GM21529 (cell line): ENCODE measurements at regions not wholly inside any gene's neighbourhood (a gene's known extent, or its start where the extent isn't known, plus 50 kb on each side); places are given as distances from the start of the nearest gene placed in this dataset.

Source experiments
- ATAC-seq: cut with Tn5 transposase; IDR thresholded peaks from one replicate; pipeline ENCODE4 v1.9.1; 2021; ENCODE audit not compliant: unreplicated experiment

DNA sequence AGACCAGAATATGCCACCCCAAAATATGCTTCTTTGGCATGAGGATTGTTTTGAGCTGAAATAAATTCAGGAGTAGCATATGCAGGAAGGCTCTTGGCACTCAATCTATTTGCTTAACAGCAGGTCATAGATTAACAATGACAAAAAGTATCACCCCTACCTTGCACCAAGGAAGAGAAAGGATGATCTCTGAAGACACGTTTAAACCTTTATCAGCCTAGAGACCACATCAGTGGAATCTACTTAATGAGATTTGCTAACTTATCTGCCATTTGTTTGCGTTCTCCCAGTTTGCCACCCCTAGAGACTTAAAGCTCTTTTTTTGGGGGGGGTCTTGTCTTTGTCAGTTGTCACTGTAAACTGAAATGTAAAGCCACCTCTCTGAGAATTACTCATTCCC, 1278.7 kb upstream of the USP15 start:
- ATAC-seq: no peak

DNA sequence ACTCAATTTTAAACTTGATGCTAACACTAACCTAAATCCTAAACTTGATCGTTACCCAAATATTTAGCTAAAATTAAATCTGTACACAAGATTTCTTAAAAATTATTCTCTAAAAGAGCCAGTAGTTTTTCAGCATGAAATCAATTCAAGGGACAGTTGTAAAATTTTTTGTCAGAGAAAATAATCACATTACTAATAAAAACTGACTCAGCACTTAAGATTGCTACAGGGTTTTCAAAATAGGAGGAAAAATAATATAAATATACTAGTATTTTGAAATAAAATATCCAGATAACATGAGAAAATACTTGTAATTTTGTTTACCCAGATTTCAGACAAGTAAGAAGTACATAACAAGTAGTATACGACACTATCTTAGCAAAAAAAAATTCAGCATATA, 1268.1 kb upstream of the USP15 start:
- no peak for ATAC-seq

DNA sequence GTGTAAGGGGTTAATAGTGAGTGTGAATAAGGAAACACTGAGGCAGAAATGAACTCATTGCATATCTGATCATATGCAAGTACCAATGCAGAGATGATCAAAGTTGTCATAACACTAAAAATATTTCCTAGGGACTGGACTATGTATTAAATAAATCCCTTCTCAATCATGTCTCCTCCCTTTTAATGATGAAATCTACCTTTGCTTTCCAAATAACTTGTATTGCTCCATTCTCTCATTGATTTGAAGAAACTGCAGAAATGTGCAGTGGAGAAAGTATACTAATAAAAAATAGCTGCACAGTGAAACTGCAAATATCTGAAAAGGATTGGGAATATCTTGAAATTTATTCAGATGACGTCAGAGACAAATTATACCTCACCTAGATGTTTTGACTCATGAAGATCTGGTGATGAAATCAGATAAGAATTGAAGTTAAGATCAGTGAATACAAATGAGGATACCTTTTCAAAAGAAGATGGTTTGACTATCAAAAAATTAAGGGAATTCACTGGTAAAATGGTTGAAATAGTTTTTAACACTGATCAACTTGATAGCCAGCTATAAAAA, 1264.9 kb upstream of the USP15 start:
- ATAC-seq: no peak

DNA sequence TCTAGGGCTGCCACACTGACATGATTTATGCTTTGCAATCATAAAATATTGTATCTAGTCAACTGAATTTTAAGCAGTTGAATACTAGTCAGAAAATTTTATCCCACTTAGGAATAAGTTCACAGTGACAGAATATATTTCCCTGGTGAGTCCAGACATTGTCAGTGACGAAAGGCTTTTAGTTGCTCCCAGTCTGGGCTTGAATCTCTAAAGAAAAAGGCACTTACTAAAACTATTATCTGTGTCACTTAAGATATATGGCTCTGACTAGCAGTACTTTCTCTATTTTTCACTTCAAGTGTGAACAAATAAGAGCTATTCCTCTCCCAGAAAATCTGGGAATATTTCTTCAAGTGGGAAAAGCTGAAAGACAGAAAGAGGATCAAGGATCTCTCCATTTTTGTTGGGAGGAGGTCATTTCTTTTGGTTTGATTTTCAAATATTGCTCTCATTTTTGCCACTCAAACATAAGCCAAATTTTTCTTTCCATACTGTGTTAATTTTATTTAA, 1262.3 kb upstream of the USP15 start:
- no peak for ATAC-seq

DNA sequence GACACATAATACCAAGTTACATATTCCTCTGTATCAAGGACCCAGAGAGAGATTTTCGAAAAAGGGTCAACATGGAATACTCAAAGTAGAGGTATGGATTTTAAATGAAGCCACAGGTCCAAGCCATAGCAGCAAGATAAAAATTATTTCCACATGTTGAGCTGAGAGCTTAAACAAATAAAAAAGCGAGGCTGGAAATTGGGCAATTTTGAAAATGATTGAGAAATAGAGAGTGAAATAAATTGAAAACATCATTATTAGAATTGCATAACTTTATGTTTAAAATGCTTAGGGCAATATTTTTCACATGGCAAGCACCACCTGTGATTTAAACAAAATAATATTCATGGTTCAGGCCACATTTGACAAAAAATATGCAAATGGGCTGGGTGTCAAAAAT, 1251.0 kb upstream of the USP15 start:
- ATAC-seq: no peak

DNA sequence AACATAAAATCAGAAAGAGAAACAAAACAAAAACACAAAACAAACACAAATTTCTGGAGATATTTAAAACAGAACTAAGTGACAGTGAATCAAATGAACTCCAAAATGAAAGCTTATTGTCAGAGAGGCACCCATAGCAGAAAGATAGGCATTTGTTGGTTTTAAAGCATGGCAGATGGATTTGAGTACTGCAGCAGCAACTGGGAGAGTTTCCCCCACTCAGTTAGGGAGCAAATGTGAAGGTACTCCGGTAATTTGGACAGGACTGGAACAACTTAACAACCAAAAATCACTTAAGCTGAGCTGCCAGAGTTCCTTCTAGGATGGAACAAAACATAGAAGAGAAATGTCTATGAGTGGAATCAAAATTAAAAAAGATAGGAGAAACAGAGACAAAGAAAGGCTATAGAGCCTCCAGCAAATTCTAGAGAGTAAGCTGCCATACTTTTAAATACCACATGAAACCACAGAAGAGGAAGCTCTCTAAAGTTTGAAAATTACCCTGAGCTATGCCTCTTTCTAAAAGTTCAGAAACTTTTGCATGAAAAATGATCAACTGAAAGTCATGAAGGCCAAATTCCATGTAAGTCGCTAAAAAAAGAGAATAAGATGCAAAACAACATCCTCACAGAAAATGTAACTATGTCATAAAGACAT, 1248.3 kb upstream of the USP15 start:
- no peak for ATAC-seq

DNA sequence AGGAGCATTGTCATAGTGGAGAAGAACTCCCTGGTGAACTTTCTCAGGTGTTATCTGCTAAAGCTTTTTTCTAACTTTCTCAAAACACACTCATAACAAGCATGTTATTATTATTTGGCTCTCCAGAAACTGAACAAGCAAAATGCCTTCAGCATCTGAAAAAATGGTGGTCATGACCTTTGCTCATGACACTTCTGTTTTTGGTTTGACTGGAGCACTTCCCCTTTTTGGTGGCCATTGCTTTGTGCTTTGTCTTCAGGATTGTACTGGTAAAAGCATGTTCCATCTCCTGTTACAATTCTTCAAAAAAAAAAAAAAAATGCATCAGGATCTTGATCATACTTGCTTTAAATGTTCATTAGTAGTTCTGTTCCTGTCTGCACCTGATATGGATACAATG, 1241.6 kb upstream of the USP15 start:
- no peak for ATAC-seq

DNA sequence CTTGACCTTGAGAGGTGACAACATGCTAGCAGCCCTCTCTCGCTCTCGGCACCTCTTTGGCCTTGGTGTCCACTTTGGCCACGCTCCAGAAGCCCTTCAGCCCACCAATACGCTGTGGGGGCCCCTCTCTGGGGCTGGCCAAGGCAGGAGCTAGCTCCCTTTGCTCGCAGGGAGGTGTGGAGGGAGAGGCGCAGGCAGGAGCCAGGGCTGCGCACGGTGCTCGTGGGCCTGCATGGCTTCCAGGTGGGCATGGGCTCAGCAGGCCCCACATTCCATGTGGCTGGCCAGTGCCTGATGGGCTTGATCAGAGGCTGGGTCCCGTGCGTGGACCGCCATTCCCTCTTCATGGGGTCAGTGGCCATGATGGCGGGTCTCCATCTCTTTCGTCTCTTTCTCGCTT, 1237.0 kb upstream of the USP15 start:
- ATAC-seq: no peak

DNA sequence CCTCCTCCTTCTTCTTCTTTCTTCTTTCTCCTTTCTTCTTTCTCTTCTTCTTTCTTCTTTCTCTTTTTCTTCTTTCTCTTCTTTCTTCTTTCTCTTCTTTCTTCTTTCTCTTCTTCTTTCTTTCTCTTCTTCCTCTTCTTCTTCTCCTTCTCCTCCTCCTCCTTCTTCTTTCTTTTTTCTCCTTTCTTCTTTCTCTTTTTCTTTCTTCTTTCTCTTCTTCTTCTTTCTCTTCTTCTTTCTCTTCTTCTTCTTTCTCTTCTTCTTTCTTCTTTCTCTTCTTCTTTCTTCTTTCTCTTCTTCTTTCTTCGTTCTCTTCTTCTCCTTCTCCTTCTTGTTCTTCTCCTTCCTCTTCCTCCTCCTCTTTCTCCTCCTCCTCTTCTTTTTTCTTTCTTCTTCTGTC, 1230.7 kb upstream of the USP15 start:
- ATAC-seq: no peak

DNA sequence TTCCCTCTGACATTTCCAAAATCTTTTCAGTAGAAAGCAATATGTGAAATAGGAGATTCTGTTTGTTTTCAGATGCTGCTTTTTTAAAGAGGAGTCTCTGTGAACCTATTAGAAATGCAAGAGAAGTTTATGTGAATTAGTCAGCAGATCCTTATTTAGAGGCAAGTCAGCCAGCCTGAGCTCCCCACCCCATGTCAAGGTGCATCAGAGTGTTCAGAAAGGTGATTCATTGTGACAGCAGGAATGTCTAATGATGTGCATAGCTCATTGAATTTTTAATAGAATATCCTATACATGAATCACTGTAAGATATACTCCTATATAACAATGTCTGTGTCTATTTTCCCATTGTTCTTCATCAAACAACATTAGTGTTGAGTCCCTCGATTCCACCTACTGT, 1222.4 kb upstream of the USP15 start:
- ATAC-seq: no peak

DNA sequence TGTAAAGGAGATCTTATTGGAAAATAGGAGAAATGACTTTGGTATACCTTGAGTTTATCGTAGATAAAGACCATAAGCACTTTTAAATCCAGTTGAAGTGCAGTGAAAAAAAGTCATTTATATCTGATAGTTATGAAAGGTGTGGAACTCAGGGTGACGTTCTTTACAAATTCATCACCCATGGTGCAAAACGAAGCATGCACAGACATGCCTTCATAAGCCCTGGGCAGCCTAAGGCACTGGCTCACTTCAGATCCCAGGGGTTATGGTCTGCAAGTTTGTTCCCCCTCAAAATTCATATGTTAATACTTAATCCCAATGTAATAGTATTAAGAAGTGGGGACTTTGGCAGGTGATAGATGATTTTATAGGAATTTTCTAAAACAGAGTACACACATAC, 1216.4 kb upstream of the USP15 start:
- no peak for ATAC-seq

DNA sequence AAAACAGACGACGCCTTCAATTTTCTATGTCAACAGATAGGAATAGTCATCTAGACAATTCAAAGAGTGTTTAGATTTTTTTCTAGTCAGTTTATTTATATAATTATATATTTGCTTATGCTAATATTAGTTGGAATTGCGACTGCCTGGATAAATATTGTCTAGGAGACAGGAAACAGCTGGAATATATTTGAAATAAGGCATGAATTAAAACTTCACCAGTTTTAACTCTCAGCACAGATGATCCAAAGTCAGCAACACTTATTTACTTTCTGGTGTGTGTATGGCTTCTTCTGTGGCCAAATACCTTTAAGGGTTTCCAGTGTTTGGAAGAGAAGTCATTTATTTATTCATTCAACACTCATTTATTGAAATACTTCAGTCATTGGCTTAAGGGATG, 1215.4 kb upstream of the USP15 start:
- ATAC-seq: no peak

DNA sequence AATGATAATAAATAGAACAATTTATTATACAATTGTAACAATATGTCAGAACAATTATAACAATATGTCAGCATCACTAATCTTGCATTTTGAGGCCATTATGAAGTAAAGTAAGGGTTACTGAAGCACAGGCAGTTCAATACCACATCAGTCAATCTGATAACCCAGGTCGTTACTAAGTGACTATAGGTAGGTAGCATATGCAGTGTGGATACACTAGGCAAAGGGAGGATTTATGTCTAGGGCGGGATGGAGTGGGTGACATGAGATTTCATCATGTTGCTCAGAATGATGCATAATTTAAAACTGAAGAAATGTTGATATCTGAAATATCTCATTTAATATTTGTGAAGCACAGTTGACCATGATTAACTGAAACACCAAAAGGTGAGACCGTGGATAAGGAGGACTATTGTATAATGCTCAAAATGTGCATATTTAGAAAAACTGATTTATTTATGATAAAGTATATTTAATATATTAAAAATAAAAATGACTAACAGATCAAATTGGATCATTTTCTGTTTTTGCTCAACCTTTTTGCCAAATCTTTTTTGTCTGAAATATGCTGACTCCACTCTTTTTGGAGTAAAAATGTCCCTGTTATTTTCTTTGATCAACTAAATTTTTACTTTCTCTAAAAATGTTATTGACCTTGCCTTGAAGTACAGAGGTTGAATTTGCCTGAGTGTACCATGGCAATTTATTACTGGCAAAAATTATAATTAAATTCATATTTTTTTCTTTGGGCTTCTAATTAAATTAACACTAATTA, 1189.4 kb upstream of the USP15 start:
- no peak for ATAC-seq

DNA sequence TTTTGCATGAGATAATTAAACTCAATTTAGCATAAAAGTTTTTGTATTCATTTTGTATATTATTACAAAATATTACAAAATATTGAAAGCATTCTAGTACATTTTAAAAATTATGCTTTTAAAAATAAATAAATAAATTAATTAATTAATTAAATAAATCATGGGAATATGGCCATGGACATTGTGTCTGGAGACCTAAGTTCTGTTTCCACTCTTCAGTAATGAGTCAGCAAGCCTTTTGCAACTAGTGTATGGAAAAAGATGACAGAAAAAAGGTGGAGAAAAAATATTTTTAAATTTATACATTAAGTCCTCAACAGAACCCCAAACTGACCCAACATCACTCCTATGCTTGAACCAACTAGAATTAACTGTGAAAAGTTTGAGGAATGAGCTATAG, 1187.5 kb upstream of the USP15 start:
- ATAC-seq: no peak

DNA sequence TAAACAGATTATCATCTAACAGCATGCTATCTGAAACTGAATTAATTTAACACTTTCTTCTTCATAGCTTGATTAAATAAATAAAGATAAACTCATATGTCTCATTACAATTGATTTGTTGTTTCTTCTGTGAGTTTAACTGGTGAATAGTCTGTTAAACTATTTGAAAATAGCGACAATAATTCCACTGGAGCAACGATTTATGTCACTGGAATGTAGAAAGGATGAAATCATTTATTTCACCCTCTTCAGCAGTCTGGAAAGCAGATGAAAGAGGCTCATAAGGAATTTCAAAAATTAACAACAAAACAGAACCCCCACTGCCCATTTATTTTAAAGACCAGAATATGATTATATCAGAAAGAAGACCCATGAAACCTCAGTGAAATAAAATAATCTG, 1165.1 kb upstream of the USP15 start:
- no peak for ATAC-seq

DNA sequence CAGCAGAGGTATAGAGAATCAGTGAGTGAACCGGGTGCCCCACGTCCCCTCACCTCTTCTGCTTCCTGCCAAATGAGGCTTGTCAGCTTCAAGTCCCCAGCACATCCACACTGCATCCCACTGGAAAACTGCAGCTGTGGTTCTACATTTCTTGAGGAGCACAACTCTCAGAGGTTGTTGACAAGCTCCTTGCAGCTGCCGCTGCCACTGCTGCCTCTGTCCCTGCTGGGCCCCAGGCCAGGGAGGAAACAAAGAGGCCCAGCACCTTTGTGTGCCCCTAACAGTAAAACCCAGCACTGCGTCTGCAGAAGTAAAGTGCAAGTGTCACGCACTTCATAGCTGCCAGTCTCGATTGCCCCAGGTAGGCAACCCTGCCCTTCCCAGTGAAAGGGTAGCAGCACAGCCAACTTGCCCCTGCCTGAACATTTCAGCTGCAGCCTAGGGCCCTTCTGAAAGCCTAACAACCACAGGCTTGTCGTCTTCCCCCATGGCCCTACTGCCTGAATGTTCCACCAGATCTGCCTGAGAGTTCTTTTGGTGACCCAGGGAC, 1162.1 kb upstream of the USP15 start:
- ATAC-seq: no peak

DNA sequence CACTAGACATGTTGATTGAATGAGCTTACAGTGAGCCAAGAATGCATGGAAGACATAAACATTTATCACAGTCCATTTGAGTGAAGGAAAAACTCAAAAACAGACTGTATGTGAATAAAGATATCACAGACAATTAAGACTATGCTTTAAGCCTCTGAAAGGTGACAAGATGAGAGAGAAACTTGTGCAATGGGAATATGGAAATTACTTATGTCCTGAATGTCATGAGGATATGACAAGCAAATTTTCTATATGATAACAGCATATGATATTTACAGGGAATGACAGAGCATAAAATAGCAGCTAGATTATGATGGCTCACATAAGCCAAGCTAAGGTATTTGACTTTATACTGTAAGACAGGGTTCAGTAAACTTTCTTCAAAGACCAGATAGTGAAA, 1153.1 kb upstream of the USP15 start:
- no peak for ATAC-seq

DNA sequence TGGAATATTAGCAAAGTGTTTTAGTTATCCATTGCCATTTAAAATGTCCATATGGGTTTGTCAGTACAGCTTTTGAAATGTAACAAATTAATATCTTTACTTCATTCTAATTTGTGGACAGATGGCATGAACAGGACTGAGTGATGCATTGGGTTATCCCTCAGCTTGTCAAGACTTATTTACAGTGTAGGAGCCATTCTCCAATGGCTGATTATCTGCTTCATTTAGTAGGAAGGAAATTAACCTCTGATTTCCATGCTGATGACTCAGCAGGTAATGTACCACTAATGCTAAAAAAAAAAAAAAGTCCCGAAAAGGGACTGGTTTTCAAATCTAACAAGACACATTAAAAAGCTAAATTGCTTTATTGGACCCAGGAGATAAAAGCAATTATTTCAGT, 1149.0 kb upstream of the USP15 start:
- no peak for ATAC-seq

DNA sequence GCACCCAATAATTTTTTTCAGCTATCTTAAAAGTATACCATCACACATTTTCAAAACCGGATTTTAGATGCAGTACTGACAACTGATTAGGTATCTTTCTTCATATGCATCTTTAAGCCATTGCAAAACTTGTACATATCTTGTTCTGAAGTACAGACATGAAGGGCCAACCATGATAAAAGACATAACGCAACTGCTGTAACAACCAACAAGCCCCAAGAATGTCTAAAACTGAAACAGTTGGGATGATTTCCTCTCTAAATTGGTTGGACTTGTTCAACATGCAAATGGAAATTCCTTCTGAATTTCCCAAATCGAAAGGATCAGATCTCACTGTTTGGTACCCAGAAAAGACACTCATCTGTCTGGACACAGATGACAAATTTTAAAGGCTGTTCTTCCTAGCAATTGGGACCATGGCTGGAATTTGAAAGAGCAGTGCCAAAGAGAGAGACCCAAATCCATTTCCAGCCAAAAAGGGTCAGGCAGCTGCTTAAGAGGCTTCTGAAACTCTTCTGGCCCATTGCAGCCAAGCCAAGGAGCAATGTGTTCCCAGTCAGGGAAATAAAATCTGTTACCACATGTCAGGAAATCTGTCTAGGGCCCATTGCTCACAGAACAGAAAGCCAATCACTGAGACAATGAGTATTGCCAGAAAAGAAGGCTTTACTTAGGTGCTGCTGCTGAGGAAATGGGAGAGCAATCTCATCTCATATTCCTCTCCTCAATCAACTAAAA, 1122.4 kb upstream of the USP15 start:
- ATAC-seq: no peak

DNA sequence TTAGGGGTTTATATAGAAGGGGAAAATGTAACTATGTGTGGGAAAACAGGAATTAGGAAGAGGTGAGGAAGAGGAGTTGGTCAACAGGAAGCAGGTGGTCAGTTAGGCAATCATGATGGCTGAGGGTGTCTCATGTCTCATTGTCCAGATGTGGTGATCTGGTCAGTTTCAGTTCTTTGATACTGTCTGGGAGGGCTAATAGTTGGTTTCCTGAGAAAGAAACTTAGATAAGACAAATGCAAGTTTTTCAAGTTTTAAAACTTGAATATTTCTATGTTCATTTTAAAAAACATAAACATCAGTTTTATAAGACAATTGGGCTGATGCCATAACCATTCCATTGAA, 1121.8 kb upstream of the USP15 start:
- ATAC-seq: no peak

DNA sequence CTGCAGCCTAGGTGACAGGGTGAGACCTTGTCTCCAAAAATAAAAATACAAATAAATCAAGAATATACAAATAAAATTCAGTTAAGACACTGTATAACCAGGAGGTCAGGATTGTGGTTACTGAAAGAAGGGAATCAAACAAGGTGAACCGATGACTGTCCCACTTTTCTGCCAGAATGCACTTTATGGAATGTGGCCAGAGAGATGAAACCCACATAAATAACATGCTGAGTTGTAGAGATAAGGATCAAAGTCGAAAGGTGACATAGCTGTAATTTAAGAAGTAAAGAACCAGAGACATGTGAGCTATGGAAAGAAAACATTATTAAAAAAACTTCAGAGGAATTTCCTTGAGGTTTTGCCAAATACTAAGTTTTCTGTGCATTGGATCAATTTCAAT, 1098.2 kb upstream of the USP15 start:
- no peak for ATAC-seq
